ENCODE measurements at regions not wholly inside any gene's neighbourhood (a gene's known extent, or its start where the extent isn't known, plus 50 kb on each side); places are given as distances from the start of the nearest gene placed in this dataset.

GRCh38 chr6:125480571-125480970, 178.8 kb upstream of the HDDC2 start:
- TF ChIP-seq POLR2A (IDR thresholded peaks at IDR 0.05) = no peak
- TF ChIP-seq CTCF (IDR thresholded peaks at IDR 0.05) = no peak
